ENCODE measurements at regions not wholly inside any gene's neighbourhood (a gene's known extent, or its start where the extent isn't known, plus 50 kb on each side); places are given as distances from the start of the nearest gene placed in this dataset.

DNA sequence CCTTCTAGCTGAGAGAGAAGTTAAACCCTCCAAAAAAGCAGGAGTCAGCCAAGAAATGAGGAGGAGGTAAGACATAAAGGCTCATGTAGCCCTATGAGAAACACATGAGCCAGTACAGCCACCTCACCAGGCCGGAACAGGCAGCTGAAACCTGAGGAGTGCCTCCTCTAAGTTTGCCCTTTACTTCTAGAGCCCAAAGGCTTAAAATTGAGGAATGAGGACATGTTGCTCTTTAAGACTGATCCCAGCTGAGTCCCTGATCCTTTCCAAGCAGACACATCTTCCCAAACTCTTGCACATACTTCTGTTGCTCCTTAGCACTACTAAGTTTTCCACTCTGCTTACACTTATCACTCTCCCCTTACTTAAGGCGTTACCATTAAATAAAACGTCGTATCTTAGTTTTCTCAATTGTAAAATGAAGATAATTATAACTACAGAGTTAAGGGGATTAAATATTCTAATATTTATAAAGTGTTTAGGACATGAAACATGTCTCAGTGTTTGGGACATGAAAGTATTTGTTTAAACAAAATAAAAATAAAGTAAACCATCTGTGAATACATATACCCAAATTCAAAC, 124.0 kb downstream of the OGFRL1 start:
- WGBS (ENCODE audit: insufficient coverage) = 89% methylated on average over 1 of the region's 4 CpGs
- no peak overlapping the region for H3K27ac ChIP-seq (ENCODE audit: insufficient read depth in 1 of 2, low read depth in 1 of 2, low read length in 2 of 2, poor library complexity in 1 of 2, severe bottlenecking in 2 of 2)
- H3K9me3 ChIP-seq (ENCODE audit: control extremely low read depth in 1 of 5, control insufficient read depth in 4 of 5, insufficient read depth in 2 of 5, low read depth in 1 of 5, low read length in 4 of 5) = no peaks in the 10 kb centered on the region
- no peak for DNase-seq
- H3K4me1 ChIP-seq (ENCODE audit: control extremely low read depth in 1 of 4, control insufficient read depth in 4 of 4, insufficient read depth in 4 of 4, low read length in 3 of 4) = no peaks in the 10 kb centered on the region
- ChIA-PET CTCF (no interaction called here), POLR2A (no interaction called here)
- no peaks in the 10 kb centered on the region for H3K36me3 ChIP-seq (ENCODE audit: control insufficient read depth in 4 of 4, insufficient read depth in 4 of 4, low read length in 3 of 4)
- no peak overlapping the region for H3K4me3 ChIP-seq (ENCODE audit: control insufficient read depth in 1 of 7, extremely low read depth in 1 of 7, insufficient read depth in 4 of 7, low read depth in 2 of 7, low read length in 6 of 7)
- peaks cover 0 to 12% (median 2%) of the 10 kb centered on the region in 5 experiments for H3K27me3 ChIP-seq (replicated peaks in 2 of 5; ENCODE audit: control insufficient read depth in 4 of 5, insufficient read depth in 5 of 5, low read length in 4 of 5)

DNA sequence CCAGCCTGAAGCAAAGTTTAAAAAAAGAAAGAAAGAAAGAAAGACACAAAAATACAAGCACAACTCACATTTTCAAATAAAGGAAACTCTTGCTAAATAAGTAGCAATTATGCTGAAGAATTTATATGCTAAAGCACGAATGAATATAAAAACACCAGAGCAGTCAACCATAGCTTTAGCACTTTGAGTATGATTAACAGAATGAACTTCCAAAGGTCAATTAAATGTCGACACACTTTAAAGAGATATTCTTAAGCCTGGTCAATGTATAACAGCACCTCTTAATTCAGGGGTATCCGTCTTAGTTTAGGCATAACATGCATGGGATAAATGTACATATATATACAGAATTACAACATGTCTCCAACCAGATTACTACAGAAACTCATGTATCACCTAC, 125.9 kb downstream of the OGFRL1 start:
- POLR2A ChIA-PET = no interaction called here
- Histone ChIP-seq H3K4me3 (ENCODE audit: control insufficient read depth in 1 of 7, extremely low read depth in 1 of 7, insufficient read depth in 4 of 7, low read depth in 2 of 7, low read length in 6 of 7) (no peak overlapping the region), H3K9me3 (ENCODE audit: control extremely low read depth in 1 of 5, control insufficient read depth in 4 of 5, insufficient read depth in 2 of 5, low read depth in 1 of 5, low read length in 4 of 5) (no peaks in the 10 kb centered on the region), H3K4me1 (ENCODE audit: control extremely low read depth in 1 of 4, control insufficient read depth in 4 of 4, insufficient read depth in 4 of 4, low read length in 3 of 4) (no peaks in the 10 kb centered on the region), H3K36me3 (ENCODE audit: control insufficient read depth in 4 of 4, insufficient read depth in 4 of 4, low read length in 3 of 4) (no peaks in the 10 kb centered on the region), H3K27ac (ENCODE audit: insufficient read depth in 1 of 2, low read depth in 1 of 2, low read length in 2 of 2, poor library complexity in 1 of 2, severe bottlenecking in 2 of 2) (no peak overlapping the region), H3K27me3 (replicated peaks in 2 of 5; ENCODE audit: control insufficient read depth in 4 of 5, insufficient read depth in 5 of 5, low read length in 4 of 5) (peaks cover 0 to 30% (median 5%) of the 10 kb centered on the region in 5 experiments)
- DNase-seq = no peak
- CTCF ChIA-PET = interaction anchor here (1.3 kb wide), 1 partner anchor 73 kb away, joined by 3 read pairs; no protein-coding TSS in a partner anchor
- WGBS (ENCODE audit: insufficient coverage) = 100% methylated on average over 1 of the region's 3 CpGs

DNA sequence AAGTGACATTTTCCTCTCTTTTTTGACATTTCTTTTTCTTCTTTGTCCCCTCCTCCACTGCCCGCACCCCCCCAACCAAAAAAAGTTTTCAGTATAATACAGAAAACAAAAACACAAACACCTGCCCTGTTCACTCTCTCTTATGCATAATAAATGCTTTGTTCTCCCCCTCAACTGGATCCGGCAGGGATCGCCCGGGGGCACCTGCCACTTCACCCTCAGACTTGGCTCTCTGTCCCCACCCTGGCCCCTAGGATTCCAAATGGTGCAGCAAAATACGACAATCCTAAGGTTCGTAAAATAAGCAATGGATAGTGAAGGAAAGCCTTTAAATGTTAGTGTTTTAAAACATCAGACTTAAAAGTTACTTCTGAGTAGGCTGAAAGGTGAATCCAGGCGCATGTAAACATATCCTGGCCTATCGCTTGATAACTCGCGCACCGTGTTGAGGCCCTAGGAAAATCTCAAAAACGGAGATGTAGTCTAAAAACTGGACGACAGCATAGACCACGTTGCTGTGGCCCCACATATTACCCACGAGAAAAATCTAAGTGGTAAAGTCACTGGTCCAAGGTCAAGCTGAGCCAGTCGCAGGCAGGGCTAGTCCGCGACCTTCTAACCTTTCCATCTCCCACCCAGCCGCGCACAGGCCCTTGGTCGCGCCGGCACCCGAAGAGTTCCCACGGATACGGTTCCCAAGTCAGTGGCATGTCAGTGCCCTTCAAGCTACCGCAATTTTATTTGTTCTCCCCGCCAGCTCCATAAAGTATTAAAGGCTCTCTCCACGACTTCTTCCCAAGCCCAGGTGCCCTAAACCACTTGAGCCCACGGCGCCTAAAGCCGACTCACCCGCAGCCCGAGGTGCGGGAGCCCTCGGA, 130.8 kb downstream of the OGFRL1 start:
- Histone ChIP-seq H3K27ac (ENCODE audit: insufficient read depth in 1 of 2, low read depth in 1 of 2, low read length in 2 of 2, poor library complexity in 1 of 2, severe bottlenecking in 2 of 2) (no peak overlapping the region), H3K4me1 (ENCODE audit: control extremely low read depth in 1 of 4, control insufficient read depth in 4 of 4, insufficient read depth in 4 of 4, low read length in 3 of 4) (peaks cover 0 to 12% (median 9%) of the 10 kb centered on the region in 4 experiments), H3K27me3 (replicated peaks in 2 of 5; ENCODE audit: control insufficient read depth in 4 of 5, insufficient read depth in 5 of 5, low read length in 4 of 5) (peaks cover 4 to 63% (median 24%) of the 10 kb centered on the region in 5 experiments), H3K4me3 (ENCODE audit: control insufficient read depth in 1 of 7, extremely low read depth in 1 of 7, insufficient read depth in 4 of 7, low read depth in 2 of 7, low read length in 6 of 7) (peak overlapping the region; percentile 60 to 87 (median 72)), H3K9me3 (ENCODE audit: control extremely low read depth in 1 of 5, control insufficient read depth in 4 of 5, insufficient read depth in 2 of 5, low read depth in 1 of 5, low read length in 4 of 5) (peaks cover 0 to 3% (median 0%) of the 10 kb centered on the region in 5 experiments), H3K36me3 (ENCODE audit: control insufficient read depth in 4 of 4, insufficient read depth in 4 of 4, low read length in 3 of 4) (no peaks in the 10 kb centered on the region)
- peak in 1 of 3 donors; percentile 17 for DNase-seq
- WGBS (ENCODE audit: insufficient coverage) = 46% methylated on average over 30 of the region's 36 CpGs
- POLR2A ChIA-PET = no interaction called here
- CTCF ChIA-PET = interaction anchor here (2.4 kb wide), 1 partner anchor 23 kb away, joined by 6 read pairs; no protein-coding TSS in a partner anchor

DNA sequence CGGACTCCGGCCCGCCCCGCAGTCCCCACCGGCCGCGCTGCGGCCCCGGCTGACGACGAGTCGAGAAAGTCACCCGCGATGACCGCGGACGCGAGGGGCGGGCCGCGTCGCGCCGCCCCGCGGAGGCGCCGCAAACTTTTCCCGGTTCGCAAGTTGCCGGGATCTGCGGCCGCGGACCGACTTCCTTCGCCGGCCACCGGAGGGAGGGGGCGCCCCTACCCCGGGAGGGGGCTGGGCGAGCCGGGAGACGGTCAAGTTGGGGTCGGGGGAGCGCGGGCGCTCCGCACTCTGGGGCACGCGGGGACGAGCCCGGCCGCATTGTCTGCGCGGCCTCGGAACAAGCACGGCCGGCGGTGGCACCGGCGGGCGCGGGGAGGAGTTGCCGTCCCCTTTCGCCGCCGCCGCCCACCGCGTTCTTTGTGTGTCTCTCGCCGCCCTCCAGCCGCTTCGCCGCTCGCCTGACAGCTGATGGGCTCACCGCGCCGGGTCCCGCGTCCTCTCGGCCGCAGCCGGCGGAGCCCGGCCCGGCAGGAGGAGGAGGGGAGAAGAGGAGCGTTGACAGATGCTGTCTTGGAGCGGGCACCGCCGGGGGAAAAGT, 131.6 kb downstream of the OGFRL1 start:
- DNase-seq = peak; percentile 10 to 60 (median 31)
- Histone ChIP-seq H3K4me1 (ENCODE audit: control extremely low read depth in 1 of 4, control insufficient read depth in 4 of 4, insufficient read depth in 4 of 4, low read length in 3 of 4) (peaks cover 0 to 12% (median 9%) of the 10 kb centered on the region in 4 experiments), H3K27ac (ENCODE audit: insufficient read depth in 1 of 2, low read depth in 1 of 2, low read length in 2 of 2, poor library complexity in 1 of 2, severe bottlenecking in 2 of 2) (no peak overlapping the region), H3K9me3 (ENCODE audit: control extremely low read depth in 1 of 5, control insufficient read depth in 4 of 5, insufficient read depth in 2 of 5, low read depth in 1 of 5, low read length in 4 of 5) (peaks cover 0 to 3% (median 0%) of the 10 kb centered on the region in 5 experiments), H3K4me3 (ENCODE audit: control insufficient read depth in 1 of 7, extremely low read depth in 1 of 7, insufficient read depth in 4 of 7, low read depth in 2 of 7, low read length in 6 of 7) (peak overlapping the region; percentile 60 to 87 (median 72)), H3K36me3 (ENCODE audit: control insufficient read depth in 4 of 4, insufficient read depth in 4 of 4, low read length in 3 of 4) (no peaks in the 10 kb centered on the region), H3K27me3 (replicated peaks in 2 of 5; ENCODE audit: control insufficient read depth in 4 of 5, insufficient read depth in 5 of 5, low read length in 4 of 5) (peaks cover 4 to 65% (median 24%) of the 10 kb centered on the region in 5 experiments)
- under 1% methylated on average over 58 of the region's 91 CpGs for whole genome bisulfite sequencing (ENCODE audit: insufficient coverage)
- ChIA-PET POLR2A (interaction anchor here (0.7 kb wide), 1 partner anchor 852 kb away, joined by 3 read pairs; no protein-coding TSS in a partner anchor), CTCF (interaction anchor here (2.4 kb wide), 1 partner anchor 24 kb away, joined by 6 read pairs; no protein-coding TSS in a partner anchor)

DNA sequence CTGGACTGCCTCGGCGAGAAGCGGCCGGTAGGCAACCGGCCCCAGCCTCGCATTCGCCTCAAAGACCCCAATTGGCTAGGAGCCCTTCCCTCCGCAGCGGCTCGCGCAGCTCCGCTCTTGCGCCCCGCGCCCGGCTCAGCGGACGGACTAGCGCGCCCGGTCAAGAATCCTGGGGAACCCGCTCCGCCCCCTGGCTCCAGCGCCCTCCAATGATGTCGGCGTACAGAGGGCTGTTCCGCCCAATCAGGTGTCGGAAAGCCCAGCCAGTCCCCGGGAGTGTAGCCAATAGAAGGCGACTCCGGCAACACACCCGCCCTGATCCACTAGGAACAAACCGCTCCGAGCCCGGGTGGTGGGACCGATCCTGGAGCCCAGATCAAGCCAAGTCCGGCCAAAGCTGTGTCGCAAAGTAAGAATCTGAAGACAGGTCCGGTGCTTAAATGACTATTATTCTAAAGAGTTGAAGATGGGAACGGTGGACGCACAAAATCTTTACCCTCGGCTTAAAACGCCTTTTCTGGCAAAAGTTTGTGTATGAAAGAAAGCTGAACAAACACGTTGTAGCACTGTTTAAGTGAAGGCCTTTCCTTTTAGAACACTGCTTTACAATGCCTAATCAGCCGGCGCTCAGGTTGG, 132.2 kb downstream of the OGFRL1 start:
- no peak overlapping the region for H3K27ac ChIP-seq (ENCODE audit: insufficient read depth in 1 of 2, low read depth in 1 of 2, low read length in 2 of 2, poor library complexity in 1 of 2, severe bottlenecking in 2 of 2)
- peak; percentile 59 to 68 (median 66) for DNase-seq
- WGBS (ENCODE audit: insufficient coverage) = 11% methylated on average over 42 of the region's 46 CpGs
- peak overlapping the region; percentile 60 to 87 (median 72) for H3K4me3 ChIP-seq (ENCODE audit: control insufficient read depth in 1 of 7, extremely low read depth in 1 of 7, insufficient read depth in 4 of 7, low read depth in 2 of 7, low read length in 6 of 7)
- ChIA-PET CTCF (no interaction called here), POLR2A (interaction anchor here (0.7 kb wide), 1 partner anchor 851 kb away, joined by 3 read pairs; no protein-coding TSS in a partner anchor)
- H3K9me3 ChIP-seq (ENCODE audit: control extremely low read depth in 1 of 5, control insufficient read depth in 4 of 5, insufficient read depth in 2 of 5, low read depth in 1 of 5, low read length in 4 of 5) = peaks cover 0 to 3% (median 0%) of the 10 kb centered on the region in 5 experiments
- no peaks in the 10 kb centered on the region for H3K36me3 ChIP-seq (ENCODE audit: control insufficient read depth in 4 of 4, insufficient read depth in 4 of 4, low read length in 3 of 4)
- H3K4me1 ChIP-seq (ENCODE audit: control extremely low read depth in 1 of 4, control insufficient read depth in 4 of 4, insufficient read depth in 4 of 4, low read length in 3 of 4) = peaks cover 0 to 12% (median 9%) of the 10 kb centered on the region in 4 experiments
- peaks cover 4 to 67% (median 24%) of the 10 kb centered on the region in 5 experiments for H3K27me3 ChIP-seq (replicated peaks in 2 of 5; ENCODE audit: control insufficient read depth in 4 of 5, insufficient read depth in 5 of 5, low read length in 4 of 5)

DNA sequence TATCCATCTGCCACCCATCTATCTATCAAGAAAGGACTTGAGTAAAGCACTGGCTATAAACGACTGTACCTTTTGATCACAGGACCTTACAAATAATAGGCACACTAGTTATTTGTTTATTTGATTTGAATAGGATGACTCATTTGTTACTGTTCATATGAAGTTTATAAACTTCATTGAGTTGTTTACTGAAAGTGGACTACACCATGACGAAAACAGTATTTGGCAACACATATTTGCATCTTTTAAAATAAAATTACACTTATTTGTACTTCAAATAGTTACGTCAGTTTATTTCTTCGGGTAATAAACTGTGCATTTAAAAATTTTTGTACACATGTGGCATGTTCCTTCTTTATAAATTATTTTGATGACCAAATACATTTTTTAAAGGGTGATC, 133.0 kb downstream of the OGFRL1 start:
- H3K27me3 ChIP-seq (replicated peaks in 2 of 5; ENCODE audit: control insufficient read depth in 4 of 5, insufficient read depth in 5 of 5, low read length in 4 of 5) = peaks cover 4 to 66% (median 23%) of the 10 kb centered on the region in 5 experiments
- peaks cover 0 to 3% (median 0%) of the 10 kb centered on the region in 5 experiments for H3K9me3 ChIP-seq (ENCODE audit: control extremely low read depth in 1 of 5, control insufficient read depth in 4 of 5, insufficient read depth in 2 of 5, low read depth in 1 of 5, low read length in 4 of 5)
- no peak overlapping the region for H3K4me3 ChIP-seq (ENCODE audit: control insufficient read depth in 1 of 7, extremely low read depth in 1 of 7, insufficient read depth in 4 of 7, low read depth in 2 of 7, low read length in 6 of 7)
- no peak overlapping the region for H3K27ac ChIP-seq (ENCODE audit: insufficient read depth in 1 of 2, low read depth in 1 of 2, low read length in 2 of 2, poor library complexity in 1 of 2, severe bottlenecking in 2 of 2)
- no CpG with 5 or more reads among the region's 4 CpGs for WGBS (ENCODE audit: insufficient coverage)
- H3K4me1 ChIP-seq (ENCODE audit: control extremely low read depth in 1 of 4, control insufficient read depth in 4 of 4, insufficient read depth in 4 of 4, low read length in 3 of 4) = peaks cover 0 to 12% (median 9%) of the 10 kb centered on the region in 4 experiments
- ChIA-PET POLR2A (no interaction called here), CTCF (no interaction called here)
- H3K36me3 ChIP-seq (ENCODE audit: control insufficient read depth in 4 of 4, insufficient read depth in 4 of 4, low read length in 3 of 4) = no peaks in the 10 kb centered on the region
- no peak for DNase-seq
